Astrocyte of the cerebellum (primary cell): ENCODE measurements at regions not wholly inside any gene's neighbourhood (a gene's known extent, or its start where the extent isn't known, plus 50 kb on each side); places are given as distances from the start of the nearest gene placed in this dataset.

Experiments used
- DNase-seq: peaks from one replicate; pipeline ENCODE4 v3.0.0-alpha.2; 2011; ENCODE audit warnings: low read depth
- H3K4me3 ChIP-seq: 2 replicates; pipeline ENCODE4 v1.5.1; 2011; ENCODE audit warnings: mild to moderate bottlenecking, low read depth, low read length, moderate library complexity
- in situ Hi-C: cut with HindIII; loops from 2 replicates; pipeline ENCODE4 v1.10.0; 2017; ENCODE audit warnings: low sequenced_read_pairs
- TF ChIP-seq, protein P1 (sequence below): IDR thresholded peaks from 2 replicates; pipeline ENCODE4 v1.5.1; 2012; ENCODE audit warnings: low read length, low read depth, moderate library complexity, mild to moderate bottlenecking; ENCODE audit errors: missing control alignments

DNA sequence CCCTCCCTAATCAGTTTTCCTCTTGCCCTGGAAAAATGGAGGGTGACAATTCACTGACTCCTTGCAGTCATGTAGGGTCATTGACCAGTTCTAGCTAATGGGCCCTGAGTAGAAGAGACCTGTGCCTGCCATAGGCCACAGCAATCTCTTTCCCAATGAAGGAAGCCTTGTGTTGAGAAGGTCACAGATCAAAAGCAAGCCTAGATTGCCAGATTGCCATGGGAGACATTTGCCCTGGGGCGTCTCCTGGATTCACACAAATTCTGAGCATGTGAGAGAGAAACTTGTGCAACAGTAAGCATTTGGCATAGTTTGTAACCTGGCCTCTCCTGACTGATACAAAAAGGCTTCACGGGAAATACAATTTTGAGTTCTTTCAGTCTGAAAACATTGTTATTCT, 148.0 kb downstream of the NUDT12 start:
- in situ Hi-C loops, result no loop called here

DNA sequence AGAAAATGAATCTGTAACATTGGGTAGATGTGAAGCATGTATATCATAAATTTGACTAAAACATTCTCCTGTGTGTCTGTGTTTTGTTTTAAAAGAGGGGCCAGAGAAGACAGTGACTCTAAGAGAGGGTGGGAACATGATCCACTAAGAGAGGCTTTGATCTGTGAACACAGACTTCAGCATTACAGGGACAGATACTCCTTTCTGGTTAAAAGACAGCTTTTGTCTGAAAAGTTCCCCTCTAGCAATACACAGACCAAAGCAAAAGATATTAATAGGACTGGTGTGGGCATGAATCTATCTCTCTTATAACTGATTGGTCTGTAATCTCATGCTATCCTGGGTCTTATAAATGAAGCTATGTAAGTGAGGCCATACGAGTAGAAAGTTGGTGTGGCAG, 150.9 kb downstream of the NUDT12 start:
- no peak for DNase-seq
- TF ChIP-seq, protein P1, sequence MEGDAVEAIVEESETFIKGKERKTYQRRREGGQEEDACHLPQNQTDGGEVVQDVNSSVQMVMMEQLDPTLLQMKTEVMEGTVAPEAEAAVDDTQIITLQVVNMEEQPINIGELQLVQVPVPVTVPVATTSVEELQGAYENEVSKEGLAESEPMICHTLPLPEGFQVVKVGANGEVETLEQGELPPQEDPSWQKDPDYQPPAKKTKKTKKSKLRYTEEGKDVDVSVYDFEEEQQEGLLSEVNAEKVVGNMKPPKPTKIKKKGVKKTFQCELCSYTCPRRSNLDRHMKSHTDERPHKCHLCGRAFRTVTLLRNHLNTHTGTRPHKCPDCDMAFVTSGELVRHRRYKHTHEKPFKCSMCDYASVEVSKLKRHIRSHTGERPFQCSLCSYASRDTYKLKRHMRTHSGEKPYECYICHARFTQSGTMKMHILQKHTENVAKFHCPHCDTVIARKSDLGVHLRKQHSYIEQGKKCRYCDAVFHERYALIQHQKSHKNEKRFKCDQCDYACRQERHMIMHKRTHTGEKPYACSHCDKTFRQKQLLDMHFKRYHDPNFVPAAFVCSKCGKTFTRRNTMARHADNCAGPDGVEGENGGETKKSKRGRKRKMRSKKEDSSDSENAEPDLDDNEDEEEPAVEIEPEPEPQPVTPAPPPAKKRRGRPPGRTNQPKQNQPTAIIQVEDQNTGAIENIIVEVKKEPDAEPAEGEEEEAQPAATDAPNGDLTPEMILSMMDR, result no peak
- H3K4me3 ChIP-seq, result no peak overlapping the region
- in situ Hi-C loops, result no loop called here

More for the DNA sequence above, 148.0 kb downstream of the NUDT12 start:
- DNase-seq, result no peak
- TF ChIP-seq, protein P1, result no peak
- H3K4me3 ChIP-seq, result no peak overlapping the region

DNA sequence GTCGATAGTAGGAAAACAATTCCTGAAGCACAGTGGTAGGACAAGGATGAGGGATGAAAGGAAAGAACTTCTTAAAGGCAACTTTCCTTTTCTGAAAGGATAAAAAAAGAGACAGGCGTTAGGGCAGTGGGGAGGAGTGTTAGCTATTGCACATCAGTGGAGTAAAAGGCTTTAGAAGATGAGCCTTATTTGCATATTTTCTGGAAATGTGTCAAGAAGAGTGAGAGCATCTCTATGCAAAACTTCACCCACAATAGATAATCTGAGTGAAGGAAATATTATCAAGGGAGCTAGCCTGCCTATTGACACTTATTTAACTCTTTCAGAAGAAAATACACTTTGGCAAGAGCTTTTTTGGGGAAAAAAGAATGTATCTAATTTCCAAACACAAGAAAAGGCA, 151.6 kb downstream of the MACIR start:
- H3K4me3 ChIP-seq, result no peak overlapping the region
- in situ Hi-C loops, result no loop called here
- TF ChIP-seq, protein P1, result no peak
- no peak for DNase-seq

DNA sequence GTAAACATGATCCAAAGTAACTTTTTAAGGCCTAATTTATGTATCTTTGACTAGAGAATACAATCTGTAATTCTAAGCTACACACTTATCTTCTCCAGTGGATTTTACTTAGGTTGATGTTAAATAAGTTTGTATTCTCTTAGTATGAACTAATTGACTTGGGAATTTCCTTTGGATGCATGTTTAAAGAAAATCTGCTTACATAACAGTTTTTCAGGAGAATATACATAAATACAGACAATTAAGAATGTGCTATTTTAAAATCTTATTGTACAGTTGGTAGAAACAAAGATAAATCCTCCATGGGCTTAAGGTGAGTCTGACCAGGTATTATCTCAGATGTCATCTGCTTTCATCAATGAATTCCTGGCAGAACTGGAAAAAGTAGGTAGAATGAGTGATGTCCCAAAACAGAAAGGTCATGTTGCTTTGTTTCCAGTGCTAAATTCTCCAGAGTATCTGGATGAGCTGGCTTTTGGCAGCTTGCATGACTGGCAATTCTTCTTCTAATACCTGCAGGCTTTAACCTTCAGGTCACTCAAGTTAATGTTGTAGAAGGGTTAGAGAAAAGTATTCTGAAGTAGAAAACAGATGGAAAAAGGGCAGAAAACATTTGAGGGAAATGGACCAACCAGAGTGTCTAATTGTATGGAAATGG, 150.6 kb downstream of the MACIR start:
- TF ChIP-seq, protein P1, result no peak
- no peak overlapping the region for H3K4me3 ChIP-seq
- DNase-seq, result no peak
- in situ Hi-C loops, result no loop called here

DNA sequence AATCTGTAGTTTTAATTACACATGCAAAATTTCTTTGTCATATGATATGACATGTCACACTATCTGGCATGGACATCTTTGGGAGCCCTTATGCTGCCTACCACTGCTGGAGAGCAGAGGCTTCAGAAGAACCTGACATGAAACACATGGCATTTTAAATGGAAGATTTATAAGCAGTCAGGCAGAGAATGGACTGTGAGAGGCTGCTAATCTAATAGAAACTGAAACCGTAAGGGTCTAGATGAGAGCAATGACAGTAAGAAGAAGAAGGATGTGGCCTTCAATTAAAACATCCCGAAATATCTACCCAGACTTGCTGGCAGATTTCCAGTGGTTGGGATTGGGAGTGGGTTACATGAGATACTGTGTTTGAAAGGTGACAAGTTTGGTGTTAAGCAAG, 149.8 kb downstream of the MACIR start:
- in situ Hi-C loops, result no loop called here
- TF ChIP-seq, protein P1, result no peak
- no peak for DNase-seq
- H3K4me3 ChIP-seq, result no peak overlapping the region

DNA sequence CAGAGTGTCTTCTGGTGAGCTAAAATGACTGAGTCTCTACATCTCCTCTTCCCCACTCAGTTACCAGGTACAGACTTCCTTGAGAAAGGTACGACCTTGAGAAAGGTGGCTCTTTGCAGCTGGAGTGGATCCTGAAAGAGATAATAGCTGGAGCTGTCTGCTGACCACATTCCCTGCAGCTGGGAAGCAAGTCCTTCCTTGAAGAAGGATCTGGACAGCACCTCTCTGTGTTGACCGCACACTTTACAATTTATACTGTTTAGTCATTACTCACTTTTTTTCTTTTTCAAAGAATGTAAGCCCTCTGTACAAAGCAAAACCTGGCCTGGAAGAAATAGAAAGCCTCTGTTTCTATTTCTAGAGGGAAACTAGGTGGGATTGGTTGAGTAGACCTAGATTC, 148.8 kb downstream of the MACIR start:
- no peak for DNase-seq
- in situ Hi-C loops, result no loop called here
- H3K4me3 ChIP-seq, result no peak overlapping the region
- TF ChIP-seq, protein P1, result no peak
